Suprapubic skin (tissue), 4 donors: ENCODE measurements at regions not wholly inside any gene's neighbourhood (a gene's known extent, or its start where the extent isn't known, plus 50 kb on each side); places are given as distances from the start of the nearest gene placed in this dataset.

Experiments
- CTCF ChIP-seq, 2 donors: fragments of 200-600 bp in 1 of 2; fragments of 450-650 bp in 1 of 2; sonication (generic) in 1 of 2; IDR thresholded peaks; one replicate each; pipeline ENCODE4 v1.5.1; 2016 to 2019; ENCODE audit warnings: antibody characterized with exemption in 2 of 2, mild to moderate bottlenecking in 1 of 2, moderate library complexity in 1 of 2
- EP300 ChIP-seq: sonication (generic); formaldehyde crosslinking; IDR thresholded peaks from one replicate; pipeline ENCODE4 v1.6.1; 2017; ENCODE audit warnings: antibody characterized with exemption
- POLR2A ChIP-seq, 2 donors: fragments of 450-650 bp; IDR thresholded peaks; one replicate each; pipeline ENCODE4 v1.6.1; 2017; ENCODE audit warnings: antibody characterized with exemption in 2 of 2, mild to moderate bottlenecking in 2 of 2, moderate library complexity in 2 of 2
- POLR2AphosphoS5 ChIP-seq, 3 donors: sonication (generic); formaldehyde crosslinking; IDR thresholded peaks; one replicate each; pipeline ENCODE4 v1.6.1; 2017; ENCODE audit warnings: antibody characterized with exemption in 3 of 3

- TF ChIP-seq CTCF (IDR thresholded peaks at IDR 0.05): no peak
- TF ChIP-seq POLR2AphosphoS5 (IDR thresholded peaks at IDR 0.05): no peak
- TF ChIP-seq EP300: no peak
- TF ChIP-seq POLR2A (IDR thresholded peaks at IDR 0.05): no peak
Measured at GRCh38 chr21:32181457-32181856, 97.4 kb downstream of the MIS18A start.
